Panc1 (cell line): ENCODE measurements at regions not wholly inside any gene's neighbourhood (a gene's known extent, or its start where the extent isn't known, plus 50 kb on each side); places are given as distances from the start of the nearest gene placed in this dataset.

ENCODE experiments used
- ATAC-seq: fragments of 200-7000 bp; cut with Tn5 transposase; 2 replicates; pipeline ENCODE4 v1.9.1; 2020; ENCODE audit warnings: mild to moderate bottlenecking, moderate library complexity
- BruUV-seq: library from RNA; stranded (reverse); fragments of 400-500 nt; replicated peaks from 2 replicates; lab custom pipeline; 2021; lab: Mats Ljungman, UMichigan
- CTCF ChIA-PET: fragments of 300-600 bp; sonication (Branson Sonifier 250); formaldehyde crosslinking; loops from one replicate; lab custom pipeline; 2022; ENCODE audit warnings: antibody characterized with exemption; lab: Charles Lee
- POLR2A ChIA-PET: fragments of 300-600 bp; sonication (Branson Sonifier 250); formaldehyde crosslinking; loops from one replicate; lab custom pipeline; 2022; ENCODE audit warnings: antibody characterized with exemption; lab: Charles Lee
- DNase-seq: peaks from one replicate; pipeline ENCODE4 v3.0.0-alpha.2; 2010; ENCODE audit warnings: low read depth, low spot score
- H3K27ac ChIP-seq: 2 replicates; pipeline ENCODE4 v1.5.1; 2011; ENCODE audit warnings: mild to moderate bottlenecking, low read length, inconsistent platforms
- H3K27me3 ChIP-seq: fragments of 200-500 bp; sonication (Bioruptor generic); 2 replicates; pipeline ENCODE4 v1.6.0; 2014; ENCODE audit warnings: low read length, inconsistent platforms; ENCODE audit not compliant: control insufficient read depth, insufficient read depth
- H3K36me3 ChIP-seq: fragments of 200-500 bp; sonication (Bioruptor generic); 2 replicates; pipeline ENCODE4 v1.5.1; 2014; ENCODE audit warnings: inconsistent platforms, mild to moderate bottlenecking, low read length, moderate library complexity; ENCODE audit not compliant: control insufficient read depth, insufficient read depth
- H3K4me1 ChIP-seq: 2 replicates; pipeline ENCODE4 v1.5.1; 2011; ENCODE audit warnings: inconsistent platforms, mild to moderate bottlenecking, low read length, moderate library complexity; ENCODE audit not compliant: control insufficient read depth, insufficient read depth
- H3K4me3 ChIP-seq, 2 experiments: 2 replicates each; pipeline ENCODE4 v1.5.1; 2011 to 2012; ENCODE audit warnings: low read depth in 2 of 2, low read length in 2 of 2, mild to moderate bottlenecking in 2 of 2, inconsistent platforms in 1 of 2, moderate library complexity in 1 of 2
- H3K9me3 ChIP-seq: fragments of 200-500 bp; sonication (Bioruptor generic); 2 replicates; pipeline ENCODE4 v1.5.1; 2014; ENCODE audit warnings: low read depth, mild to moderate bottlenecking, inconsistent platforms, low read length, moderate library complexity; ENCODE audit not compliant: control insufficient read depth, insufficient read depth
- CTCF ChIP-seq: fragments of 450-650 bp; IDR thresholded peaks from 2 replicates; pipeline ENCODE4 v1.5.1; 2017; ENCODE audit warnings: mild to moderate bottlenecking
- POLR2AphosphoS5 ChIP-seq: IDR thresholded peaks from 2 replicates; pipeline ENCODE4 v1.6.1; 2012; ENCODE audit warnings: mild to moderate bottlenecking, low read depth, low read length, moderate library complexity
- REST ChIP-seq, 2 experiments: IDR thresholded peaks; 2 replicates each; pipeline ENCODE4 v1.6.1; 2011 to 2012; ENCODE audit warnings: low read depth in 2 of 2, control low read depth in 1 of 2, low read length in 1 of 2, mild to moderate bottlenecking in 1 of 2, moderate library complexity in 1 of 2; ENCODE audit not compliant: insufficient read depth in 1 of 2
- SIN3A ChIP-seq: IDR thresholded peaks from 2 replicates; pipeline ENCODE4 v1.6.1; 2012; ENCODE audit warnings: low read depth, mild to moderate bottlenecking, low read length, moderate library complexity, borderline replicate concordance; ENCODE audit not compliant: insufficient read depth
- TCF7L2 ChIP-seq: IDR thresholded peaks from 2 replicates; pipeline ENCODE4 v1.6.1; 2011; ENCODE audit warnings: mild to moderate bottlenecking, low read depth, low read length, inconsistent platforms
- in situ Hi-C: cut with HindIII; loops from 2 replicates; pipeline ENCODE4 v1.10.0; 2016; ENCODE audit warnings: low sequenced_read_pairs, low pct_unique_long_range_greater_than_20kb
- intact Hi-C: fragments of 100-400 bp; cut with micrococcal nuclease; formaldehyde crosslinking; loops from one replicate; pipeline ENCODE4 v1.10.0; 2022; ENCODE audit not compliant: unreplicated experiment

GRCh38 chr13:108573455-108573854, 56.0 kb upstream of the MYO16 start:
- in situ Hi-C loops, result no loop called here
- no peak for TF ChIP-seq REST (IDR thresholded peaks at IDR 0.05; ENCODE audit: insufficient read depth in 1 of 2, low read depth in 2 of 2, low read length in 1 of 2)
- no peak for TF ChIP-seq POLR2AphosphoS5
- TF ChIP-seq CTCF, result no peak
- no peak for TF ChIP-seq TCF7L2
- no peak for TF ChIP-seq SIN3A
- Histone ChIP-seq H3K4me3 (no peak overlapping the region), H3K36me3 (no peaks in the 10 kb centered on the region), H3K27ac (no peak overlapping the region), H3K9me3 (no peaks in the 10 kb centered on the region), H3K4me1 (no peaks in the 10 kb centered on the region), H3K27me3 (no peaks in the 10 kb centered on the region)
- BruUV-seq, result no TSS peak
- ChIA-PET POLR2A (no interaction called here), CTCF (no interaction called here)
- DNase-seq (no peak), ATAC-seq (no peak)
- intact Hi-C loops, result no loop called here

DNA sequence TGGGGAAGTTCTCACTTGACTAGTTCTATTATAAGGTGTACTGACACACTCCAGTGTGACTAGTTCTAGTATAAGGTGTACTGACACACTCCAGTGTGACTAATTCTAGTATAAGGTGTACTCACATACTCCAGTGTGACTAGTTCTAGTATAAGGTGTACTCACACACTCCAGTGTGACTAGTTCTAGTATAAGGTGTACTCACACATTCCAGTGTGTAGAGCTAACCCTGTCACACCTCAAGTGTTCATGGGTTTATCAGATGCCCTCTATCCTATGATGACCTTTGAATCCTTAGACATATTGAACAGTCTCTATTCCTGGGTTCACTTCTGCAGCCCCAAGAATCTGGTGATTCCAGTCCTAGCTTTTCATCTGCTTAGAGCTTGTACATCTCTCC, 54.6 kb upstream of the MYO16 start:
- intact Hi-C loops, result no loop called here
- Histone ChIP-seq H3K27me3 (no peaks in the 10 kb centered on the region), H3K36me3 (no peaks in the 10 kb centered on the region), H3K9me3 (no peaks in the 10 kb centered on the region), H3K27ac (no peak overlapping the region), H3K4me1 (no peaks in the 10 kb centered on the region), H3K4me3 (no peak overlapping the region)
- no TSS peak for BruUV-seq
- POLR2A ChIA-PET, result no interaction called here
- TF ChIP-seq REST (IDR thresholded peaks at IDR 0.05; ENCODE audit: insufficient read depth in 1 of 2, low read depth in 2 of 2, low read length in 1 of 2), result no peak
- TF ChIP-seq POLR2AphosphoS5, result no peak
- no peak for TF ChIP-seq CTCF
- TF ChIP-seq TCF7L2, result no peak
- no peak for TF ChIP-seq SIN3A
- CTCF ChIA-PET, result no interaction called here
- DNase-seq, result no peak
- in situ Hi-C loops, result no loop called here
- ATAC-seq, result no peak
